ENCODE measurements at regions not wholly inside any gene's neighbourhood (a gene's known extent, or its start where the extent isn't known, plus 50 kb on each side); places are given as distances from the start of the nearest gene placed in this dataset.

GRCh38 chr7:113301983-113302382, 183.6 kb upstream of the SMIM30 start:
- Histone ChIP-seq H2BK15ac (ENCODE audit: low read depth, low read length) (no peak overlapping the region), H4K91ac (ENCODE audit: insufficient read depth, low read depth, low read length) (no peak overlapping the region), H3K4ac (ENCODE audit: low read depth, low read length) (no peak overlapping the region), H3K4me1 (ENCODE audit: control insufficient read depth, insufficient read depth, low read length) (no peaks in the 10 kb centered on the region), H2AK5ac (ENCODE audit: low read depth, low read length) (no peak overlapping the region), H3K79me1 (ENCODE audit: low read depth in 1 of 2, low read length in 2 of 2) (no peaks in the 10 kb centered on the region), H3K14ac (replicated peaks; ENCODE audit: low read depth, low read length) (no peak overlapping the region), H4K20me1 (ENCODE audit: insufficient read depth, low read length) (no peaks in the 10 kb centered on the region), H2AFZ (replicated peaks; ENCODE audit: low read length, poor library complexity) (no peak overlapping the region), H3K23ac (ENCODE audit: low read depth, low read length) (no peak overlapping the region), H2BK5ac (ENCODE audit: low read depth, low read length, poor library complexity, severe bottlenecking) (no peak overlapping the region), H3K56ac (ENCODE audit: extremely low read depth, insufficient read depth, low read length) (no peak overlapping the region), H2BK20ac (ENCODE audit: low read depth, low read length) (no peak overlapping the region), H3K9ac (ENCODE audit: low read depth, low read length) (no peak overlapping the region), H3K18ac (ENCODE audit: low read depth, low read length) (no peak overlapping the region), H3K27me3 (ENCODE audit: control insufficient read depth, insufficient read depth, low read length) (no peaks in the 10 kb centered on the region), H3K36me3 (ENCODE audit: control insufficient read depth, insufficient read depth, low read length) (no peaks in the 10 kb centered on the region), H3K9me3 (ENCODE audit: control insufficient read depth, insufficient read depth, low read length) (no peaks in the 10 kb centered on the region), H3K9me1 (ENCODE audit: insufficient read depth, low read length) (no peaks in the 10 kb centered on the region), H3K4me2 (ENCODE audit: low read depth, low read length) (no peak overlapping the region), H4K8ac (ENCODE audit: low read depth in 2 of 2, low read length in 2 of 2) (no peak overlapping the region), H4K5ac (ENCODE audit: low read depth, low read length) (no peak overlapping the region), H2AK9ac (replicated peaks; ENCODE audit: low read depth, low read length, poor library complexity) (no peak overlapping the region), H3K27ac (ENCODE audit: insufficient read depth, low read length) (no peak overlapping the region), H3K4me3 (ENCODE audit: insufficient read depth, low read depth, low read length) (no peak overlapping the region), H2BK120ac (ENCODE audit: low read depth, low read length) (no peak overlapping the region)
- dilution Hi-C loops (cut with HindIII; ENCODE audit: low sequenced_read_pairs, unreplicated experiment) (no loop called here), in situ Hi-C loops (cut with MboI; ENCODE audit: low sequenced_read_pairs) (no loop called here), intact Hi-C loops (cut with micrococcal nuclease) (no loop called here)
- no CpG with 5 or more reads among the region's 1 CpG for WGBS, 2 experiments (ENCODE audit: extremely low coverage in 2 of 2, insufficient read length in 1 of 2)
- ChIA-PET CTCF (no interaction called here), POLR2A (ENCODE audit: unreplicated experiment) (no interaction called here)
- TF ChIP-seq FOS (IDR thresholded peaks at IDR 0.05; ENCODE audit: low read depth, low read length): no peak
- TF ChIP-seq MAFK (IDR thresholded peaks at IDR 0.05; ENCODE audit: low read depth, low read length): no peak
- no peak for TF ChIP-seq MXI1 (IDR thresholded peaks at IDR 0.05; ENCODE audit: borderline replicate concordance, low read depth, low read length)
- TF ChIP-seq ELK1 (IDR thresholded peaks at IDR 0.05; ENCODE audit: borderline replicate concordance, low read depth, low read length): no peak
- no peak for TF ChIP-seq RAD21 (IDR thresholded peaks at IDR 0.05; ENCODE audit: low read length)
- no peak for TF ChIP-seq RCOR1 (IDR thresholded peaks at IDR 0.05; ENCODE audit: insufficient replicate concordance, low read length)
- TF ChIP-seq NFE2L2 (IDR thresholded peaks at IDR 0.05; ENCODE audit: low read depth, low read length): no peak
- TF ChIP-seq SMC3 (IDR thresholded peaks at IDR 0.05; ENCODE audit: low read depth, low read length): no peak
- no peak for TF ChIP-seq CHD1 (IDR thresholded peaks at IDR 0.05; ENCODE audit: low read depth, low read length)
- TF ChIP-seq POLR2A (IDR thresholded peaks at IDR 0.05; ENCODE audit: low read depth, low read length): no peak
- no peak for TF ChIP-seq CEBPB (IDR thresholded peaks at IDR 0.05; ENCODE audit: low read depth, low read length)
- TF ChIP-seq CTCF (conservative IDR thresholded peaks at IDR 0.05; ENCODE audit: low read depth, low read length): no peak
- BruUV-seq (replicated peaks): no TSS peak
- ATAC-seq (ENCODE audit: low read depth): no peak
- DNase-seq: no peak

Data from IMR-90 (cell line).